Dendritic cell treated with granulocyte-macrophage colony-stimulating factor and Interleukin-4, amounts not matched to agents 40 ng/mL and 50 ng/mL, for 4 days (primary cell): ENCODE measurements at regions not wholly inside any gene's neighbourhood (a gene's known extent, or its start where the extent isn't known, plus 50 kb on each side); places are given as distances from the start of the nearest gene placed in this dataset.

ENCODE experiments used
- H3K27ac Mint-ChIP-seq: one replicate; pipeline ENCODE4 v1.8.0; 2022; ENCODE audit warnings: mild to moderate bottlenecking, mixed read lengths
- H3K27me3 Mint-ChIP-seq: one replicate; pipeline ENCODE4 v1.8.0; 2022; ENCODE audit warnings: mild to moderate bottlenecking, mixed read lengths
- H3K36me3 Mint-ChIP-seq: one replicate; pipeline ENCODE4 v1.8.0; 2022; ENCODE audit warnings: low read depth, mixed read lengths
- H3K4me1 Mint-ChIP-seq: one replicate; pipeline ENCODE4 v1.8.0; 2022; ENCODE audit warnings: low read depth, mixed read lengths
- H3K4me3 Mint-ChIP-seq: one replicate; pipeline ENCODE4 v1.8.0; 2022; ENCODE audit warnings: mild to moderate bottlenecking, moderate library complexity, mixed read lengths
- H3K9me3 Mint-ChIP-seq: one replicate; pipeline ENCODE4 v1.8.0; 2022; ENCODE audit warnings: mixed read lengths
- intact Hi-C: fragments of 100-400 bp; cut with micrococcal nuclease; formaldehyde crosslinking; loops from one replicate; pipeline ENCODE4 v1.15.0; 2022

GRCh38 chr5:125833398-125833797 lies 589.8 kb upstream of the GRAMD2B start:
- intact Hi-C loops = no loop called here
- no peaks in the 10 kb centered on the region for H3K4me1 Mint-ChIP-seq
- H3K9me3 Mint-ChIP-seq = peaks cover 20% of the 10 kb centered on the region
- H3K27ac Mint-ChIP-seq = no peak overlapping the region
- no peaks in the 10 kb centered on the region for H3K36me3 Mint-ChIP-seq
- H3K4me3 Mint-ChIP-seq = no peak overlapping the region
- no peaks in the 10 kb centered on the region for H3K27me3 Mint-ChIP-seq

- H3K27me3 Mint-ChIP-seq = no peaks in the 10 kb centered on the region
- intact Hi-C loops = no loop called here
- H3K9me3 Mint-ChIP-seq = peaks cover 20% of the 10 kb centered on the region
- H3K4me3 Mint-ChIP-seq = no peak overlapping the region
- no peaks in the 10 kb centered on the region for H3K4me1 Mint-ChIP-seq
- H3K27ac Mint-ChIP-seq = no peak overlapping the region
- no peaks in the 10 kb centered on the region for H3K36me3 Mint-ChIP-seq
These were observed 588.6 kb upstream of the GRAMD2B start for GRCh38 chr5:125834438-125835115.

DNA sequence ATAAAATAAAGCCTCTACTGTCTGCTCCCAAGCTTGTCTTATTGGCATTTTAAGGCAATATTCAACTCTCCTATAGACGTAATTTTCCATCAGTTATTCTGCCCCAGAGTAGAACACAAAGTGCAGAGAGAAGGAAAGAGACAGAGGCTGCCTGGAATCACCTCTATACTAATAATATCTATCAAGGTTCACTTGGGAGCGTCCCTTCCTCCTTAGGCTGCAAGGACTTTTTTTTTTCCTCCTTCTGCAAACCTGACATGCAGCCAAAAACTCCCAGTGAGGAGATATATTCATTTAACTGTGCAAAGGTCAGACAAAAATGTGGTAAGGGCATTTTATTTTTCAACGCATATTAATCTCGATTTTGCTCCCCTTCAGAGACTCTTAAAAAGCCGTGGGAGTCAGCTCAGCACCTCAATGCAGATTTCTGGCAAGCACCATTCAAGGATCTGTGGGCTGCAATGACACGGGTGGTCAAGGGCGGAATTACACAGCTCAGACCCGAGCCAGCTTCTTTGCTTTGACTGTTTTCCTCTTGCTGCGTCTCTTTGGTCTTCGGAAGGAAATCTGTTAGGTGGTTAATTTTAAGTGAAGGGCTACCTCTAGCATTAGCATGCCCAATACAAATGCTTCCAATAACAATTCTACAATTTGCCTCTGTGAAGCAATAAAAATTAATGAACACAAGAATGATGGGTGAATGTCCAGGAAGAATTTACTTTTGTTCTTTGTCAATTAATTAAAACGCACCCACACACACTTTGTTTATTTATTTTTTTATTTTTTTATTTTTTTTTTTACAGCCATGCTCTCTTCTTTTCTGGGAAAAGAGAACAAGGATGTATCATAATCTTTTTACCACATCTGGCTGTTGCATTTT lies 587.7 kb upstream of the GRAMD2B start:
- H3K9me3 Mint-ChIP-seq = peaks cover 20% of the 10 kb centered on the region
- no peaks in the 10 kb centered on the region for H3K27me3 Mint-ChIP-seq
- no peaks in the 10 kb centered on the region for H3K36me3 Mint-ChIP-seq
- no peak overlapping the region for H3K4me3 Mint-ChIP-seq
- intact Hi-C loops = no loop called here
- no peaks in the 10 kb centered on the region for H3K4me1 Mint-ChIP-seq
- no peak overlapping the region for H3K27ac Mint-ChIP-seq

GRCh38 chr5:125836256-125836655 lies 587.0 kb upstream of the GRAMD2B start:
- H3K4me1 Mint-ChIP-seq = no peaks in the 10 kb centered on the region
- intact Hi-C loops = no loop called here
- no peaks in the 10 kb centered on the region for H3K27me3 Mint-ChIP-seq
- H3K4me3 Mint-ChIP-seq = no peak overlapping the region
- no peaks in the 10 kb centered on the region for H3K36me3 Mint-ChIP-seq
- peaks cover 27% of the 10 kb centered on the region for H3K9me3 Mint-ChIP-seq
- no peak overlapping the region for H3K27ac Mint-ChIP-seq

- H3K36me3 Mint-ChIP-seq = no peaks in the 10 kb centered on the region
- H3K4me3 Mint-ChIP-seq = no peak overlapping the region
- no peak overlapping the region for H3K27ac Mint-ChIP-seq
- no peaks in the 10 kb centered on the region for H3K4me1 Mint-ChIP-seq
- intact Hi-C loops = no loop called here
- H3K9me3 Mint-ChIP-seq = peaks cover 43% of the 10 kb centered on the region
- H3K27me3 Mint-ChIP-seq = no peaks in the 10 kb centered on the region
These were observed 585.3 kb upstream of the GRAMD2B start for GRCh38 chr5:125837866-125838265.

- H3K9me3 Mint-ChIP-seq = peaks cover 38% of the 10 kb centered on the region
- H3K36me3 Mint-ChIP-seq = no peaks in the 10 kb centered on the region
- H3K27ac Mint-ChIP-seq = no peak overlapping the region
- intact Hi-C loops = no loop called here
- H3K27me3 Mint-ChIP-seq = no peaks in the 10 kb centered on the region
- H3K4me3 Mint-ChIP-seq = no peak overlapping the region
- H3K4me1 Mint-ChIP-seq = no peaks in the 10 kb centered on the region
These were observed 575.6 kb upstream of the GRAMD2B start for GRCh38 chr5:125847561-125847960.

- Mint-ChIP-seq H3K27me3 (no peaks in the 10 kb centered on the region), H3K36me3 (no peaks in the 10 kb centered on the region)
These were observed 574.5 kb upstream of the GRAMD2B start for GRCh38 chr5:125848751-125849150.

DNA sequence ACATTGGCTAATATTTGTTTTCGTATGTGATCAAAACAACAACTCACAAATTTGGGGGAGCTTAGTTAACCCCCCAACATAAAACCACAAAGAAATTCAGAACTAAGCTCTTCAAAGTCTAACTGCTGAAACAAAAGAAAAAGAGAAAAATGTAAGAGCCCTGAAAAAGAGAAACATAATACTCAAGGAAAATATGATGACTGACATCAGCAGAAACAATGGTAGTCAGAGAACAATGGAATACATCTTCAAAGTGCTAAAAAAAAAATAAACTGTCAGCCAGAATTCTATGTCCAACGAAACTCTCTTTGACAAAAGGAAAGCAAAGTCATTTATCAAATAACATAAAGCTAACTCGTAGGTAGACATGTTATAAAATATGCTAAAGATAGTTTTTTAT lies 566.3 kb upstream of the GRAMD2B start:
- Mint-ChIP-seq H3K27me3 (no peaks in the 10 kb centered on the region), H3K4me3 (no peak overlapping the region), H3K4me1 (no peaks in the 10 kb centered on the region), H3K9me3 (peaks cover 20% of the 10 kb centered on the region), H3K36me3 (no peaks in the 10 kb centered on the region), H3K27ac (no peak overlapping the region)
- intact Hi-C loops = no loop called here

More at GRCh38 chr5:125848751-125849150, 574.5 kb upstream of the GRAMD2B start:
- intact Hi-C loops = no loop called here
- H3K9me3 Mint-ChIP-seq = peaks cover 27% of the 10 kb centered on the region
- H3K27ac Mint-ChIP-seq = no peak overlapping the region
- H3K4me1 Mint-ChIP-seq = no peaks in the 10 kb centered on the region
- no peak overlapping the region for H3K4me3 Mint-ChIP-seq

DNA sequence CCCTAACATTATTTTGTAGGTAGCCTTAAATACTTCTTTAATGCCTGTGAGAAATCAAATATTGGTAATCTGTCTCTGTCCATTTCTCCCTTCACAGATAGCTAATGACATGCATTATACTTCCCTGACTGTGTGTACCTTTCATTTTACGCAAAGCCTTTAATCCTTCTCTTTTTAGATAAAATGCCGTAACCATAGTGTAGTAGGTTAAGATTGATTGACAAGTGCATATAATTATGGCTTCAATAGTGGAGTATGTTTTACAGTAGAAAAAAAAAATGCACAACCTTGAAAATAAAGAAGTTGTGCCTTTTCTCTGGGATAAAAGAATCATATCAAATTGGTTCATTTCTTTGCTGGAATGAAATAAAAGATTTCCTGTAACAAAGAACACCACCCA lies 559.6 kb upstream of the GRAMD2B start:
- H3K27ac Mint-ChIP-seq = no peak overlapping the region
- H3K9me3 Mint-ChIP-seq = peaks cover 18% of the 10 kb centered on the region
- intact Hi-C loops = no loop called here
- H3K4me3 Mint-ChIP-seq = no peak overlapping the region
- no peaks in the 10 kb centered on the region for H3K27me3 Mint-ChIP-seq
- no peaks in the 10 kb centered on the region for H3K36me3 Mint-ChIP-seq
- H3K4me1 Mint-ChIP-seq = no peaks in the 10 kb centered on the region

DNA sequence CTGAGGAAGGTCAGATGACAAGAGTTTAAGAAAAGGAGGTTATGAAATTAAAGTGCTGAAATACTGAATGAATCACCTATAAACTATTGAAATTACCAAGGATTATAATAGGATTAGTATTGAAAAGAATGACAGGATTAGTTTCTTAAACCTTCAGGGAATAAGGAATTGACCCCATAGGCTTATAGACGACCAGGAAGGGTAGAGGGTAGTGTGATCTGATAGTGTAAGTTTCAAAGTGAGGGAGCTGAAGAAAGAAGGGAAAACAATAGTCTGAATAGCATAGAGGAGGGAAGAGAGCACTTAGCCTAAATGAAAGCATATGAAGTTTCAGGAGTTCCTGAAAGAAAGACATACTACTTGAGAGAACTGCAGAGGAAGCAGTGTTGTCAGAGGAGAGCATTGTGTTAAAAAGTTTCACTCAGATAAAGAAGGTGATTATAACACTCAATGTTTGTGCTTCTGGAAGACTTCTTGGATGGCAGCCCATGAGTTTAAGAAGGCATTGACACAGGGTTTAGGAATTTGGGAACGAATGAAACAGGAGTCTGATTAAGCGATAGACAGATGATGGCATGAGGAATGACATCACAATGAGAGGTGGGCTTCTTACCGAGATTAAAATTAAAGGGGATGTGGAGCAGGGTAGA lies 557.9 kb upstream of the GRAMD2B start:
- peaks cover 17% of the 10 kb centered on the region for H3K9me3 Mint-ChIP-seq
- no peaks in the 10 kb centered on the region for H3K27me3 Mint-ChIP-seq
- no peaks in the 10 kb centered on the region for H3K4me1 Mint-ChIP-seq
- no peak overlapping the region for H3K4me3 Mint-ChIP-seq
- intact Hi-C loops = no loop called here
- H3K36me3 Mint-ChIP-seq = no peaks in the 10 kb centered on the region
- H3K27ac Mint-ChIP-seq = no peak overlapping the region

DNA sequence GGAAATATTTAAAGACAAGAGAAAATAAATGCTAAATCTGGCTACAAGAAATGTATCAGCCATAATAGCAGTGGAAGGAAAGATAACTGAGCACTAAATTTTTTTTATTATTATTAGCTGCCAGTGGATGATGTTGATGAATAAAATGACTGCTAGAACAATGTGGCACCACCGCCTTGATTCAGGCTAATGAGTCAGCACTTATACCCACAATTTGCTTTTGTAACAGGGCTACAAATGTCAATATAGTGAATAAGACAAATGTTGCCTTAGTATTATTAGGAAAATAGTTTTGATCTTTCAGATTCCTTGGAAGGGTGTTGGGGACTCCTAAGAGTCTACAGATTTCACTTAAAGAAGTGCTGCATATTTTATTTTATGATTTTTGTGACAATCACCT lies 555.2 kb upstream of the GRAMD2B start:
- no peaks in the 10 kb centered on the region for H3K27me3 Mint-ChIP-seq
- no peaks in the 10 kb centered on the region for H3K36me3 Mint-ChIP-seq
- H3K27ac Mint-ChIP-seq = no peak overlapping the region
- H3K9me3 Mint-ChIP-seq = peaks cover 12% of the 10 kb centered on the region
- intact Hi-C loops = no loop called here
- H3K4me3 Mint-ChIP-seq = no peak overlapping the region
- H3K4me1 Mint-ChIP-seq = no peaks in the 10 kb centered on the region

- no peaks in the 10 kb centered on the region for H3K27me3 Mint-ChIP-seq
- H3K4me3 Mint-ChIP-seq = no peak overlapping the region
- H3K9me3 Mint-ChIP-seq = peaks cover 33% of the 10 kb centered on the region
- intact Hi-C loops = no loop called here
- no peaks in the 10 kb centered on the region for H3K4me1 Mint-ChIP-seq
- no peak overlapping the region for H3K27ac Mint-ChIP-seq
- H3K36me3 Mint-ChIP-seq = no peaks in the 10 kb centered on the region
These were observed 553.0 kb upstream of the GRAMD2B start for GRCh38 chr5:125870256-125870655.

GRCh38 chr5:125874057-125874456 lies 549.2 kb upstream of the GRAMD2B start:
- intact Hi-C loops = no loop called here
- no peak overlapping the region for H3K4me3 Mint-ChIP-seq
- H3K27me3 Mint-ChIP-seq = no peaks in the 10 kb centered on the region
- H3K36me3 Mint-ChIP-seq = no peaks in the 10 kb centered on the region
- no peak overlapping the region for H3K27ac Mint-ChIP-seq
- H3K9me3 Mint-ChIP-seq = peaks cover 41% of the 10 kb centered on the region
- H3K4me1 Mint-ChIP-seq = no peaks in the 10 kb centered on the region

DNA sequence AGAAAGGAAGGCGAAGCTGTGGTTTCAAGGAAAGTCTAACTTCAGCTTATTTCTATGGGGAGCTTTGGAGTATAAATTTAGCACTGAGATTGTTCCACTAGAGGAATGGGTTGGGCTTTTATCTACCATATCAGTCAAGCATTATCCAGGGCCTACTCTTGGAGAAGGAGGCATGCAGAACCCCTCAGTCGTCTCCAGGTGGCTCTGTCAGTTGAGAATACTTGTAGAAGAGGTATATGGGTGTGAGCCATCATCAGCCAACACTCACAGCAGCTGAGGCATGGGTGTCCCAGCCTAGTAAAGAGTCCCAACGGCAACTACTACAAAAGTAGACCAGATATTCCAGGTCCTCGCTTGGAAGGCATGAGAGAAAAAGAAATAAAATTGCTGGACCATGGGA lies 548.5 kb upstream of the GRAMD2B start:
- Mint-ChIP-seq H3K36me3 (no peaks in the 10 kb centered on the region), H3K9me3 (peaks cover 47% of the 10 kb centered on the region), H3K27ac (no peak overlapping the region), H3K27me3 (no peaks in the 10 kb centered on the region), H3K4me1 (no peaks in the 10 kb centered on the region), H3K4me3 (no peak overlapping the region)
- intact Hi-C loops = no loop called here
